Astrocyte (in vitro differentiated cells and primary cell): ENCODE measurements at regions not wholly inside any gene's neighbourhood (a gene's known extent, or its start where the extent isn't known, plus 50 kb on each side); places are given as distances from the start of the nearest gene placed in this dataset.

Experiments used
- DNase-seq: peaks from one replicate; pipeline ENCODE4 v3.0.0-alpha.2; 2010; ENCODE audit warnings: low read depth
- FAIRE-seq: peaks from 2 replicates; lab custom pipeline; 2011; peaks lifted over from hg19 to GRCh38; lab: Jason Lieb, UNC
- H2AFZ ChIP-seq: 2 replicates; pipeline ENCODE4 v1.6.0; 2012; ENCODE audit warnings: low read depth, low read length, inconsistent platforms
- H3K27ac ChIP-seq: 2 replicates; pipeline ENCODE4 v1.5.1; 2011; ENCODE audit warnings: low read depth, low read length, inconsistent platforms
- H3K27me3 ChIP-seq: 2 replicates; pipeline ENCODE4 v1.6.0; 2011; ENCODE audit warnings: low read length, inconsistent platforms; ENCODE audit not compliant: insufficient read depth
- H3K36me3 ChIP-seq: 2 replicates; pipeline ENCODE4 v1.5.1; 2011; ENCODE audit warnings: low read length, inconsistent platforms; ENCODE audit not compliant: insufficient read depth
- H3K4me1 ChIP-seq: 2 replicates; pipeline ENCODE4 v1.5.1; 2011; ENCODE audit warnings: low read length, inconsistent platforms; ENCODE audit not compliant: insufficient read depth
- H3K4me2 ChIP-seq: 2 replicates; pipeline ENCODE4 v1.6.0; 2012; ENCODE audit warnings: low read length, inconsistent platforms
- H3K4me3 ChIP-seq: 2 replicates; pipeline ENCODE4 v1.5.1; 2011; ENCODE audit warnings: low read depth, mild to moderate bottlenecking, low read length, inconsistent platforms; ENCODE audit not compliant: insufficient read depth
- H3K79me2 ChIP-seq: 2 replicates; pipeline ENCODE4 v1.6.0; 2012; ENCODE audit warnings: mild to moderate bottlenecking, low read length, inconsistent platforms; ENCODE audit not compliant: insufficient read depth
- H3K9ac ChIP-seq: 2 replicates; pipeline ENCODE4 v1.6.0; 2012; ENCODE audit warnings: mild to moderate bottlenecking, low read length, inconsistent platforms
- H3K9me3 ChIP-seq: 2 replicates; pipeline ENCODE4 v1.5.1; 2012; ENCODE audit warnings: low read depth, mild to moderate bottlenecking, low read length, inconsistent platforms; ENCODE audit not compliant: insufficient read depth
- H4K20me1 ChIP-seq: 2 replicates; pipeline ENCODE4 v1.6.0; 2012; ENCODE audit warnings: low read length, inconsistent platforms; ENCODE audit not compliant: insufficient read depth
- H3K27ac Mint-ChIP-seq: one replicate; pipeline ENCODE4 v1.8.0; 2021; ENCODE audit warnings: mild to moderate bottlenecking, mixed read lengths; ENCODE audit not compliant: unreplicated experiment
- H3K27me3 Mint-ChIP-seq: one replicate; pipeline ENCODE4 v1.8.0; 2021; ENCODE audit warnings: low read depth, mixed read lengths; ENCODE audit not compliant: unreplicated experiment
- H3K36me3 Mint-ChIP-seq: one replicate; pipeline ENCODE4 v1.8.0; 2021; ENCODE audit warnings: low read depth, mixed read lengths; ENCODE audit not compliant: unreplicated experiment
- H3K4me1 Mint-ChIP-seq: one replicate; pipeline ENCODE4 v1.8.0; 2021; ENCODE audit warnings: low read depth, mixed read lengths; ENCODE audit not compliant: unreplicated experiment
- H3K4me3 Mint-ChIP-seq: one replicate; pipeline ENCODE4 v1.8.0; 2021; ENCODE audit warnings: mild to moderate bottlenecking, moderate library complexity, mixed read lengths; ENCODE audit not compliant: unreplicated experiment
- H3K9me3 Mint-ChIP-seq: one replicate; pipeline ENCODE4 v1.8.0; 2021; ENCODE audit warnings: mild to moderate bottlenecking, mixed read lengths; ENCODE audit not compliant: unreplicated experiment
- CTCF ChIP-seq: IDR thresholded peaks from 2 replicates; pipeline ENCODE4 v1.5.1; 2011; ENCODE audit warnings: low read depth, mild to moderate bottlenecking, inconsistent platforms, low read length, moderate library complexity; ENCODE audit not compliant: insufficient read depth
- EZH2 ChIP-seq: IDR thresholded peaks from 2 replicates; pipeline ENCODE4 v1.6.1; 2012; ENCODE audit warnings: mild to moderate bottlenecking, low read length, inconsistent platforms; ENCODE audit not compliant: insufficient read depth

GRCh38 chr17:77437747-77438146, 297.0 kb downstream of the SEC14L1 start:
- Mint-ChIP-seq H3K36me3 (peaks cover 2% of the 10 kb centered on the region), H3K4me1 (peaks cover 40% of the 10 kb centered on the region), H3K9me3 (no peaks in the 10 kb centered on the region), H3K27me3 (no peaks in the 10 kb centered on the region), H3K4me3 (no peak overlapping the region), H3K27ac (no peak overlapping the region)
- H2AFZ ChIP-seq, result no peak overlapping the region
- no peak for DNase-seq
- no peak for TF ChIP-seq CTCF
- TF ChIP-seq EZH2, result no peak
- H3K27me3 ChIP-seq, result no peaks in the 10 kb centered on the region
- peaks cover 91% of the 10 kb centered on the region for H3K79me2 ChIP-seq
- H3K4me3 ChIP-seq, result no peak overlapping the region
- no peak overlapping the region for H3K27ac ChIP-seq
- no peaks in the 10 kb centered on the region for H3K36me3 ChIP-seq
- no peak overlapping the region for H3K9ac ChIP-seq
- peaks cover 95% of the 10 kb centered on the region for H4K20me1 ChIP-seq
- H3K4me2 ChIP-seq, result no peak overlapping the region
- no peaks in the 10 kb centered on the region for H3K9me3 ChIP-seq
- H3K4me1 ChIP-seq, result peaks cover 48% of the 10 kb centered on the region
- FAIRE-seq, result no peak

DNA sequence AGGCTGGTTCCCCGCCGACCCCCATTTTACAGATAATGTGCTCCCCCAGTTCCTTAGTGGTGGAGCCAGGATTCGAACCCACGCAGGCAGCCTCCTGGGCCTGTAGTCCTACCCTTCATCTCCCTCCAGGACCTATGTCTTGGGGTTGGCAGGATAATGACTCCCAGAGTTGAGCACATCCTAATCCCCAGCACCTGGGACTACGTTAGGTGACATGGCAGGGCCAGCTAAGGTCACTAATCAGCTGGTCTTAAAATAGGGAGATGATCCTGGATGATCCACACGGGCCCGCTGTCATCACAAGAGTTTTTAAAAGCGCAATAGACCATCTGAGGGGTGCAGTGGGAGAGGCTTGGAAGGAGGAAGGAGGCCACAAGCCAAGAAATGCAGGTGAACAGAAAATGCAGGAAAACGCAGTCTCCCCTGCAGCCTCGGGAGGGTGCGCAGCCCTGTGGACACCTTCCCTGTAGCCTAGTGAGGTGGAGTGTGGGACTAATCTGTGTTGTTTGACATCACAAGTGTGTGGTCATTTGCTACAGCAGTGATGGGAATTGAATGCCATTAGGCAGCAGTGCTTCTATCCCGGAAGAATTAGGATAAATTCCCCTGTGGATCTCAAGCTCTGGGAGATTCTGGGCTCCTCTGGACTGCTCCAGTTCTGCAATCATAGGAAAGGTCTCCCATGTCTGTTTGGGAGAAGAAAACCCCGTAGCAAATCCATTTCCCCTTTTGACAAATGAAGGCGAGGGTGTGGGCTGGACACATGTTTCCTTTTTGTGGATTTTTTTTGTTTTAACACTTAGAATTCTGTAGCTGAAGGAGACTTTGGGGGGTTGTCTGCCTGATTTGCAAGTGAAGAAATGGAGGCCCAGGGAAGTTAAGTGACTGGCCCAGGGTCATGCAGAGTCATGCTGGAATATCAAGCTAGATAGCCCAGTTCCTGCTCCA, 297.7 kb downstream of the SEC14L1 start:
- no peak overlapping the region for H3K4me3 Mint-ChIP-seq
- no peak for FAIRE-seq

More for the DNA sequence above, 297.7 kb downstream of the SEC14L1 start:
- Histone ChIP-seq H4K20me1 (peaks cover 96% of the 10 kb centered on the region), H2AFZ (no peak overlapping the region), H3K27me3 (no peaks in the 10 kb centered on the region), H3K4me3 (no peak overlapping the region), H3K4me1 (peaks cover 43% of the 10 kb centered on the region), H3K4me2 (no peak overlapping the region), H3K36me3 (no peaks in the 10 kb centered on the region), H3K9ac (no peak overlapping the region), H3K27ac (no peak overlapping the region), H3K79me2 (peaks cover 91% of the 10 kb centered on the region), H3K9me3 (no peaks in the 10 kb centered on the region)
- DNase-seq, result no peak
- TF ChIP-seq CTCF, result no peak
- TF ChIP-seq EZH2, result no peak
- no peaks in the 10 kb centered on the region for H3K9me3 Mint-ChIP-seq
- H3K4me1 Mint-ChIP-seq, result peaks cover 44% of the 10 kb centered on the region
- H3K27me3 Mint-ChIP-seq, result no peaks in the 10 kb centered on the region
- H3K36me3 Mint-ChIP-seq, result peaks cover 2% of the 10 kb centered on the region
- H3K27ac Mint-ChIP-seq, result peak overlapping the region; percentile 9
